Liver (tissue), 8 donors: ENCODE measurements at regions not wholly inside any gene's neighbourhood (a gene's known extent, or its start where the extent isn't known, plus 50 kb on each side); places are given as distances from the start of the nearest gene placed in this dataset.

ENCODE experiments used
- DNase-seq: peaks from one replicate; pipeline ENCODE4 v3.0.0-alpha.2; 2017; ENCODE audit warnings: low spot score
- H3K27ac ChIP-seq, 2 donors: one replicate each; pipeline ENCODE4 v1.7.0; 2013; ENCODE audit warnings: inconsistent platforms in 2 of 2, low read length in 2 of 2, control low read depth in 1 of 2, low read depth in 1 of 2, mild to moderate bottlenecking in 1 of 2
- H3K27me3 ChIP-seq, 4 donors: one replicate each; pipeline versions ENCODE4 v1.6.1 to v1.7.0; 2013; ENCODE audit warnings: low read length in 3 of 4, inconsistent platforms in 1 of 4, mild to moderate bottlenecking in 1 of 4, moderate library complexity in 1 of 4; ENCODE audit not compliant: control insufficient read depth in 4 of 4, insufficient read depth in 4 of 4
- H3K36me3 ChIP-seq, 4 donors: one replicate each; pipeline versions ENCODE4 v1.6.1 to v1.7.0; 2013; ENCODE audit warnings: low read length in 3 of 4, mild to moderate bottlenecking in 3 of 4, low read depth in 1 of 4, moderate library complexity in 1 of 4; ENCODE audit not compliant: control insufficient read depth in 4 of 4, insufficient read depth in 3 of 4
- H3K4me1 ChIP-seq, 4 donors: one replicate each; pipeline versions ENCODE4 v1.6.1 to v1.7.0; 2013; ENCODE audit warnings: low read length in 3 of 4, mild to moderate bottlenecking in 3 of 4, moderate library complexity in 1 of 4; ENCODE audit not compliant: control insufficient read depth in 4 of 4, insufficient read depth in 4 of 4
- H3K4me3 ChIP-seq, 3 donors: one replicate each; pipeline versions ENCODE4 v1.6.1 to v1.7.0; 2013; ENCODE audit warnings: low read length in 3 of 3, control low read depth in 1 of 3, low read depth in 1 of 3, mild to moderate bottlenecking in 1 of 3
- H3K9ac ChIP-seq, 2 donors: one replicate each; pipeline ENCODE4 v1.7.0; 2013; ENCODE audit warnings: low read length in 2 of 2, mild to moderate bottlenecking in 2 of 2, moderate library complexity in 2 of 2, control low read depth in 1 of 2, low read depth in 1 of 2
- H3K9me3 ChIP-seq, 4 donors: one replicate each; pipeline versions ENCODE4 v1.6.1 to v1.7.0; 2013; ENCODE audit warnings: low read length in 3 of 4; ENCODE audit not compliant: control insufficient read depth in 4 of 4
- FOXA1 ChIP-seq: IDR thresholded peaks from 2 replicates; pipeline ENCODE4 v1.6.1; 2016; ENCODE audit warnings: antibody characterized with exemption
- FOXA2 ChIP-seq: IDR thresholded peaks from 2 replicates; pipeline ENCODE4 v1.6.1; 2016; ENCODE audit warnings: antibody characterized with exemption
- HNF4A ChIP-seq, 2 donors: conservative IDR thresholded peaks; 2 replicates each; pipeline ENCODE4 v1.6.1; 2016; ENCODE audit warnings: antibody characterized with exemption in 2 of 2, mild to moderate bottlenecking in 2 of 2
- HNF4G ChIP-seq: IDR thresholded peaks from 2 replicates; pipeline ENCODE4 v1.6.1; 2016; ENCODE audit warnings: antibody characterized with exemption
- JUND ChIP-seq, 2 donors: IDR thresholded peaks; 2 replicates each; pipeline ENCODE4 v1.6.1; 2016; ENCODE audit warnings: antibody characterized with exemption in 2 of 2
- NR2F2 ChIP-seq: IDR thresholded peaks from 2 replicates; pipeline ENCODE4 v1.6.1; 2016; ENCODE audit warnings: antibody characterized with exemption
- RAD21 ChIP-seq, 2 donors: IDR thresholded peaks; 2 replicates each; pipeline ENCODE4 v1.6.1; 2016; ENCODE audit warnings: antibody characterized with exemption in 2 of 2, mild to moderate bottlenecking in 2 of 2
- RXRA ChIP-seq, 2 donors: IDR thresholded peaks; 2 replicates each; pipeline ENCODE4 v1.6.1; 2017 to 2018; ENCODE audit warnings: antibody characterized with exemption in 2 of 2, mild to moderate bottlenecking in 1 of 2
- SP1 ChIP-seq: IDR thresholded peaks from 2 replicates; pipeline ENCODE4 v1.6.1; 2018; ENCODE audit warnings: antibody characterized with exemption, mild to moderate bottlenecking
- YY1 ChIP-seq: IDR thresholded peaks from 2 replicates; pipeline ENCODE4 v1.6.1; 2016; ENCODE audit warnings: antibody characterized with exemption, mild to moderate bottlenecking
- WGBS: extraction: QIAGEN DNeasy Blood & Tissue Kit; methylation state at CpG from one replicate; pipeline ENCODE4 v1.1.7; 2013; 5-methylcytosine and 5-hydroxymethylcytosine counted together
- TF ChIP-seq, protein P1 (sequence below): IDR thresholded peaks from 2 replicates; pipeline ENCODE4 v1.6.1; 2016; ENCODE audit warnings: antibody characterized with exemption
- TF ChIP-seq, protein P2 (sequence below): IDR thresholded peaks from 2 replicates; pipeline ENCODE4 v1.6.1; 2016; ENCODE audit warnings: antibody characterized with exemption
- TF ChIP-seq, protein P3 (sequence below): fragments of 150-350 bp; IDR thresholded peaks from 2 replicates; pipeline ENCODE4 v1.5.1; 2017; ENCODE audit warnings: improper control_type of control experiment, low read depth, low read length; ENCODE audit not compliant: missing input control
- TF ChIP-seq, protein P4 (sequence below): IDR thresholded peaks from 2 replicates; pipeline ENCODE4 v1.6.1; 2016; ENCODE audit warnings: antibody characterized with exemption
- donor health status: healthy.
- donor health status: healthy.
- donor health status: healthy.
- donor health status: healthy.
- donor health status: healthy.

DNA sequence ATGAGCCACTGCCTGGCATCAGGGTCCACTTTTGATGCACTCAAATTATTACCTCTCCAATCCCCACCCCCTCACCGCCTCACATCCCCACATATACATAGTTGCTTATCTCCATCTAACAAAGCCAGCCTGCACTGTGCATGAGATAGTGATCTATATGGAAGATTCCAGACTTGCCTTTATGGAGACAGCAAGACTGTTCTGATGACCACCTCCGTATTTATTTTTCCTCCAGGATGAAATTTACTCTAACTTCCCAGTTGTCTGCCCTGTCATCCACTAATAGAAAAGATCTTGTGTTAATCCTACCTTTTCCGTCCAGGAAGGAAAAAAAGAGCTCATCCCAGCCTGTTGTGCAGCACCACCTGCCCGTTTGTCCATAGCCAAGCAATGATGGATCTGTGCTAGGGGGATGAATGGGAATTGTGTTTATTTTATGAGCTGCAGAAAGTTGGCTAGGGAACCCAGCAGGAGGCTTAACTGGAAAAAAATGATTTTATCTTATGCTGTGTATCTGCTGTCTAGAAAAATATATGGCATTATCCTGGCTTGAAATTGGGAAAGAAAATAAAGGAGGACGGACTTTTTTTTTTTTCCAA lies 114.5 kb downstream of the CD47 start:
- 92% methylated on average over 5 of the region's 5 CpGs for WGBS
- no peak overlapping the region for H3K4me3 ChIP-seq
- H3K36me3 ChIP-seq: no peaks in the 10 kb centered on the region
- H3K27ac ChIP-seq: no peak overlapping the region
- H3K9ac ChIP-seq: no peak overlapping the region
- H3K4me1 ChIP-seq: no peaks in the 10 kb centered on the region
- no peaks in the 10 kb centered on the region for H3K9me3 ChIP-seq
- TF ChIP-seq, protein P1, sequence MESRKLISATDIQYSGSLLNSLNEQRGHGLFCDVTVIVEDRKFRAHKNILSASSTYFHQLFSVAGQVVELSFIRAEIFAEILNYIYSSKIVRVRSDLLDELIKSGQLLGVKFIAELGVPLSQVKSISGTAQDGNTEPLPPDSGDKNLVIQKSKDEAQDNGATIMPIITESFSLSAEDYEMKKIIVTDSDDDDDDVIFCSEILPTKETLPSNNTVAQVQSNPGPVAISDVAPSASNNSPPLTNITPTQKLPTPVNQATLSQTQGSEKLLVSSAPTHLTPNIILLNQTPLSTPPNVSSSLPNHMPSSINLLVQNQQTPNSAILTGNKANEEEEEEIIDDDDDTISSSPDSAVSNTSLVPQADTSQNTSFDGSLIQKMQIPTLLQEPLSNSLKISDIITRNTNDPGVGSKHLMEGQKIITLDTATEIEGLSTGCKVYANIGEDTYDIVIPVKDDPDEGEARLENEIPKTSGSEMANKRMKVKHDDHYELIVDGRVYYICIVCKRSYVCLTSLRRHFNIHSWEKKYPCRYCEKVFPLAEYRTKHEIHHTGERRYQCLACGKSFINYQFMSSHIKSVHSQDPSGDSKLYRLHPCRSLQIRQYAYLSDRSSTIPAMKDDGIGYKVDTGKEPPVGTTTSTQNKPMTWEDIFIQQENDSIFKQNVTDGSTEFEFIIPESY: no peak
- no peaks in the 10 kb centered on the region for H3K27me3 ChIP-seq
- no peak for DNase-seq

DNA sequence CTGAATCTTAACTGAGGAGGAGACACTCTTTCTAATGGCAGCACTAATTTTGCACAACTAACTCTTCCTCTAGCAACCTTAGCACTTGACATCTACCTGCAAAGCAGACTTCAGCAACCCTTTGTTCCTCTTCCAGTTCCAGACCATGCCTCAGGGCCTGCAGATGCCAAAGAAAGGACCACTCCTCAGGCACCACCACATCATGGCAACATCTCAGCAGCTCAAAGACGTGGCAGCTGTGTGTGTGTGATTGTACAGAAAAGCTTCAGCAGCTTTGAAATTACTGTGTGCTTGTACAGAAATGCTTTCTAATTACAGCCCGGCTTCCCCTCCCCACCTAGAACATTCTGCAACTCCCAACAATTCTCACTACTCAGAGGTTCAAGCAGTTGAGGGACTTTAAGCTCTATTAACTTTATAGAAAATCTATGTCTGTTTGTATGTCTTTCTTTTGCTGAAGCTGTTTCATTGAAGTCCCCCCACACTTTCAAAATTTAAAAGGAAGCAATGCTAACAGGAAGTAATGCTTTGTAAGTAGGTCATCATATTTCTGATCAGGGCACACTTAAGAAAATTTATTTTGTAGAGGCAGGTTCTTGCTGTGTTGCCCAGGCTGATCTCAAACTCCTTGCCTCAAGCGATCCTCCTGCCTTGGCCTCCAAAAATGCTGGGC lies 115.2 kb downstream of the CD47 start:
- Histone ChIP-seq H3K27ac (no peak overlapping the region), H3K4me1 (no peaks in the 10 kb centered on the region), H3K4me3 (no peak overlapping the region), H3K27me3 (no peaks in the 10 kb centered on the region), H3K9ac (no peak overlapping the region), H3K9me3 (no peaks in the 10 kb centered on the region), H3K36me3 (no peaks in the 10 kb centered on the region)
- no peak for TF ChIP-seq JUND (IDR thresholded peaks at IDR 0.05)
- no peak for TF ChIP-seq HNF4G
- TF ChIP-seq, protein P2, sequence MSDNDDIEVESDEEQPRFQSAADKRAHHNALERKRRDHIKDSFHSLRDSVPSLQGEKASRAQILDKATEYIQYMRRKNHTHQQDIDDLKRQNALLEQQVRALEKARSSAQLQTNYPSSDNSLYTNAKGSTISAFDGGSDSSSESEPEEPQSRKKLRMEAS: no peak
- TF ChIP-seq NR2F2: no peak
- TF ChIP-seq FOXA2: no peak
- 91% methylated on average over 3 of the region's 3 CpGs for WGBS
- no peak for DNase-seq

DNA sequence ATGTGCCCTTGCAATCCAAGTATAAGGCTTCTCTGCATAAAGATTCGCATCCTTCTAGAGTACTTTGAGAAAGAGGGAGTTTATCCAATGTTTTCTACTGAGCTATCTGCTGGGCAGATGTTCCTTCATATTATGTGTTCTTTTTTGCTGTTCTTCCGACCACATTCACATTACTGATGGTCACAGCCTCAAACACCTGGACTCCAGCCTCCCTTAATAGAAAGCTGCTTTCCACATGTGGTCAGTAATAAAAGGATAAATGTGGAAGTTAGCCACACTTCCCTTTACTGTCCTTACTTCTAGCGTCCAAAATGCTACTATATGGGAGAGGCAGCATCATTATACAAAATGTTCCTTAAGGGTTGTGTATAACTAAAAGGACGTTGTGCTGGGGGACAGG lies 116.9 kb downstream of the CD47 start:
- H3K4me1 ChIP-seq: no peaks in the 10 kb centered on the region
- H3K4me3 ChIP-seq: no peak overlapping the region
- H3K36me3 ChIP-seq: no peaks in the 10 kb centered on the region
- no peaks in the 10 kb centered on the region for H3K9me3 ChIP-seq
- H3K27me3 ChIP-seq: no peaks in the 10 kb centered on the region
- WGBS: 84% methylated on average over 4 of the region's 4 CpGs
- DNase-seq: no peak
- H3K27ac ChIP-seq: no peak overlapping the region
- no peak for TF ChIP-seq HNF4G
- no peak overlapping the region for H3K9ac ChIP-seq

- H3K9ac ChIP-seq: no peak overlapping the region
- WGBS: 79% methylated on average over 2 of the region's 2 CpGs
- no peak overlapping the region for H3K4me3 ChIP-seq
- no peaks in the 10 kb centered on the region for H3K4me1 ChIP-seq
- DNase-seq: no peak
- H3K9me3 ChIP-seq: no peaks in the 10 kb centered on the region
- H3K36me3 ChIP-seq: no peaks in the 10 kb centered on the region
- H3K27ac ChIP-seq: no peak overlapping the region
- TF ChIP-seq FOXA1: no peak
- TF ChIP-seq RXRA (IDR thresholded peaks at IDR 0.05): no peak
- TF ChIP-seq SP1: no peak
- no peak for TF ChIP-seq JUND (IDR thresholded peaks at IDR 0.05)
- no peak for TF ChIP-seq YY1
- TF ChIP-seq, protein P3, sequence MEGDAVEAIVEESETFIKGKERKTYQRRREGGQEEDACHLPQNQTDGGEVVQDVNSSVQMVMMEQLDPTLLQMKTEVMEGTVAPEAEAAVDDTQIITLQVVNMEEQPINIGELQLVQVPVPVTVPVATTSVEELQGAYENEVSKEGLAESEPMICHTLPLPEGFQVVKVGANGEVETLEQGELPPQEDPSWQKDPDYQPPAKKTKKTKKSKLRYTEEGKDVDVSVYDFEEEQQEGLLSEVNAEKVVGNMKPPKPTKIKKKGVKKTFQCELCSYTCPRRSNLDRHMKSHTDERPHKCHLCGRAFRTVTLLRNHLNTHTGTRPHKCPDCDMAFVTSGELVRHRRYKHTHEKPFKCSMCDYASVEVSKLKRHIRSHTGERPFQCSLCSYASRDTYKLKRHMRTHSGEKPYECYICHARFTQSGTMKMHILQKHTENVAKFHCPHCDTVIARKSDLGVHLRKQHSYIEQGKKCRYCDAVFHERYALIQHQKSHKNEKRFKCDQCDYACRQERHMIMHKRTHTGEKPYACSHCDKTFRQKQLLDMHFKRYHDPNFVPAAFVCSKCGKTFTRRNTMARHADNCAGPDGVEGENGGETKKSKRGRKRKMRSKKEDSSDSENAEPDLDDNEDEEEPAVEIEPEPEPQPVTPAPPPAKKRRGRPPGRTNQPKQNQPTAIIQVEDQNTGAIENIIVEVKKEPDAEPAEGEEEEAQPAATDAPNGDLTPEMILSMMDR: no peak
- no peak for TF ChIP-seq NR2F2
- TF ChIP-seq FOXA2: no peak
- TF ChIP-seq RAD21 (IDR thresholded peaks at IDR 0.05): no peak
- TF ChIP-seq, protein P4, sequence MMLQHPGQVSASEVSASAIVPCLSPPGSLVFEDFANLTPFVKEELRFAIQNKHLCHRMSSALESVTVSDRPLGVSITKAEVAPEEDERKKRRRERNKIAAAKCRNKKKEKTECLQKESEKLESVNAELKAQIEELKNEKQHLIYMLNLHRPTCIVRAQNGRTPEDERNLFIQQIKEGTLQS: no peak
- no peak for TF ChIP-seq HNF4A (conservative IDR thresholded peaks at IDR 0.05)
- H3K27me3 ChIP-seq: no peaks in the 10 kb centered on the region
Observed at GRCh38 chr3:107973152-107973551, 117.7 kb downstream of the CD47 start.
